Myocyte (in vitro differentiated cells): ENCODE measurements at regions not wholly inside any gene's neighbourhood (a gene's known extent, or its start where the extent isn't known, plus 50 kb on each side); places are given as distances from the start of the nearest gene placed in this dataset.

Experiments used
- DNase-seq: peaks from one replicate; pipeline ENCODE4 v3.0.0-alpha.2; 2012; ENCODE audit warnings: low read depth

DNA sequence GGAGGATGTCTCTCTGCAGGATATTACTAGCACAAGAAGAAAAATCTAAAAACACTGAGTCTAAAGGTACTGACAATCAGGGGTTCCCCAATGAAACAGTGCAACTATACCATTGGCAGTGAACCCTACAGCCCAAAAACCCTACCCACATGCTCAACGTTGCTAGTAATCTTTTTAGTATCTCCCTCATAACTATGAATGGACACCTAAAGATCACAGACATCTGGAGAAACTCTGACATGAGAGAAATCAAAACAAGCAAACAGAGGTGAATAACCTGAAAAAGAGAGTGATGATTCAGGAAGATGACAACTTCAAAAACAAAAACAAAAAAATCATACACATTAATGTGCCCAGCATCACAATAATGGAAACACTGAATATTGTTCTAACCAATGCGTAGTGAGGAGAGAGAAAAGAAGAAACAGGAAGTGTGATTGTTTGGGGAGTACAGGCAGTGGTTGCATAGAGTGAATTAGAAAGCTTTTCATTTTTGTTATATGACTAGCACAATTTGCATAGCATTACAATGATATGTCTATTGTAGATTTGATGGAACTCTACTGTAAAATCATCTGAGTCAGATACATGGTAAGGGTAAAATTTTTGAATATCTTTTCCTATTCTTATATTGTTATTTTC, 78.9 kb upstream of the FMR1 start:
- DNase-seq, result no peak

DNA sequence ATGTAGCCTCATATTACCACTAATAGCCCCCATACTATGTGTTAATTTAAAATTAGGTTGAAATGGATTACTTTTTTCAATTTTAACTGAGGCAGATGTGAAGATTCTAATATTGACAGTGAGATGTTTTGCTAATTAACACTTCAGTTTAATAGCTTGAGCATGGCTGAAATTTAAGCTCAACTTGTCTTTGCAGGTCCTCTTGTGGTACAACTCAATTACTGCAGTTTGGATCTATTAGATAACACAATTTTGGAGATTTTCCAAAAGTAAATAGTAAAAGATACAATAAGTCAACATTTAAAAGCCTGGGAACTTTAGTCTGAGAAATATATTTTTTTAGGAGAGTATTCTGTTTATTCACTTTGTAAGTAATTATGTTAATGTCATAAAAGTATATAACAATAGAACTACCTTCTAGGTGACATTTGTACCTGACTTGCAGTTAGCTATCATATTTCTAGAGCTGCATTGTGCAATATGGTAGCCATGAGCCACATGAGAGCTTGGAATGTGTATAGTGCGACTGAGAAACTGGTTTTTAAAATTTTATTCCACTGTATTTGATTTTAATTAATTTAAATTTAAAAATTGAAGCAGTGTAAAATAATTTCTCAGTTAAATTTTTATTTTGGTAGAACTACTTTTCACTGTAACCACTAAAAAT, 73.1 kb upstream of the FMR1 start:
- DNase-seq, result peak; percentile 5

DNA sequence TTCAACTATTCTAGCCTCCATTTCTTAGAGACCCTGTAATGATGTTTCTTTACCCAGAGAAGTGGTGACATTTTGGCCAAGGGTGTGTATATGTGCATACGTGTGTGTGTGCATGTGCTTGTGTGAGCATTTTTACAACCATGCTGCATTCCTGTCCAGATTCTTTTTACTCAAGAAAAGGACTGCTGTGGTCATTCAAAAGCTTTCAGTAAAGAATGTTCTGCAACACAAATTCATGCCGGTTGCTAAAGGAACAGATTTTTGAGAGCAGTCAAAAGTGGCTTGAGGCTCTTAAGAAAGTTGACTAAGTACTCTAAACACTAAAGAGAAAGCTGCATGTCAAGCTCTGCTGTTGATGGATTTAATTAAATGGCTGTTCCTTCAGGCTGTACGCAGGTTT, 65.0 kb upstream of the FMR1 start:
- no peak for DNase-seq

DNA sequence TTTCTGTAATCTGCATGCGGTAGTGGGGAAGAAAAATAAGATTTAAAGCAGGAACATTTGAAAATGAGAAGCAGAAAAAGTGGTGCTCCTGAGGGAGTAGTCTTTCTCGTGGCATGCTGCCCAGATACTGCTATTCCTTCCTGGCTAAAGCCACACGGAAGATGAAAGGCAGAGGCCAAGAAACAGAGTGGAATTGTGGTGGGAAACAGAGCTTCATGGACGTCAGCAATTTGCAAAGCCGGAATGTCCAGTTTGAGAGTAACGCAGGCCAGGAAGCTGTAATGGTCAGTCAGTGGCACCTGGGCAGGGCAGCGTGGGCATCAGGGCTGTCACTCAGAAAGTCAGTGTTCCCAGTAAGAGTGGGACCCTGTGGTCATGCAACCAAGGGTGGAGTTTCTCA, 63.7 kb upstream of the FMR1 start:
- DNase-seq, result peak; percentile 20

DNA sequence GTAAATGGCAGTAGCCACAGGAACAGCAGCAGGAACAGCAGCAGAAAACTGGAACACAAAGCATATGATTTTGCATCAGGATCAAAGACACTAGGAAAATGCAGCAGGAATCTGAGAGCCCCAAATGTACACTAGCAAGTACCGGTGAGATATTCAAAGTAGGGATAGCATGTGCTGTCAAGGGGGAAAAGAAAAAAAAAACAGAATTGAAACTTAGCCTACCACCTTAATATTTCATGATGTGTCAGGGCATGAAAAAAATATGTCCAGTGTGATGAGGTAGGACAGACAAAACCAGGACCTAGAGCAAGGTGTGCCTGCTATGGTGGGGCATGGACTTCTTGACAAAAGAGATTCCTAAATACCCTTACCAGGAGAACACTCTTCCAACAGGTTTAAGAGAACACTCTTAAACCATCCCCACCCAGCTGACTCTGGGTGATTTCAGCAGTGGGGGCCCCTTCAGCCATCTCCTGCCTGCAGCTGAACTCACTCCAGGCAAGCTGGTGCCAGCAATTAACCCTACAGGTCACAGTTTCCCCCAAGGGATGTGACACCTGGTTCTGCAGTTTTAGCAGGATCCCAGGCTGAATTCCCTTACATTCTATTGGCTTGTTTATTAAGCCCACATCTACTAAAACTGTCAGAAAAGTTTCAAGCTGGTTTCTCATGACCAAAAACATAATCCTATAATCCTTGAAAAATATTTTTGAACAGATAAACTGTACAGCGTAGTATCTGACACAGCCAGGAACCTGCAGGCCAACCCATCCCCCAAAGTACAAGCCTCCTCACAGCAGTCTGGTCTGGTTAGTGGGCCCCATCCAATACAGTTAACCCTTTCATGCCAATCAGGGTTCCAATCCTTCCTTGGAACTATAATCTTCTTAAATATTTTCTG, 62.9 kb upstream of the FMR1 start:
- DNase-seq, result no peak

DNA sequence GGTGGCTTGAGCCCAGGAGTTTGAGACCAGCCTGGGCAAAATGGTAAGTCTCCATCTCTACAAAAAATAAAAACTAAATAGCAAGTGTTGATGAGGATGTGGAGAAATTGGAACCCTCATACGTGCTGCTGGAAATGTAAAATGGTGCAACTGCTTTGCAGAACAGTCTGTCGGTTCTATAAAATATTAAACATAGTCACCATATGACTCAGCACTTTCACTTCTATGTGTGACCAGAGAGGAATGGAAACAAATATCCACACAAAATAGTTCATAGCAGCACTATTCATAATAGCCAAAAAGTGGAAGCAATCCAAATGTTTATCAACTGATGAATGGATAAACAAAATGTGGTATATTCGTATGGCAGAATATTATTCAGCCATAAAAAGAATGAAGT, 60.8 kb upstream of the FMR1 start:
- DNase-seq, result no peak

DNA sequence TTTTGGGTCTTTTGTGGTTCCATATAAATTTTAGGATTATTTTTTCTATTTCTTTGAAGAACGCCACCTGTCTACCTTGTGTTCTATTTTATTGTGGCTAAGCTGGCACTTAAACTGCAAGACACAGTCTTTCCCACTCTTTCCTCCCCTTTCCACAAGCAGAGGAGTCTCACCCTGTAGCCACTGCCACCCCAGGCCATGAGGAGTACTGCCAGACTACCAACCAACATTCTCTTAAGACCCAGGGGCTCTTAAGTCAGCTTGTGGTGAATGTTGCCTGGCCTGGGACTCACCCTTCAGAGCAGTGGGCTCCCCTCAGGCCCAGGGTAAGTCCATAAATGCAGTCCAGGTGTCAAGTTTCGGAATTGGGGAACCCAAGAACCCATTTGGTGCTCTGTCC, 58.0 kb upstream of the FMR1 start:
- no peak for DNase-seq

DNA sequence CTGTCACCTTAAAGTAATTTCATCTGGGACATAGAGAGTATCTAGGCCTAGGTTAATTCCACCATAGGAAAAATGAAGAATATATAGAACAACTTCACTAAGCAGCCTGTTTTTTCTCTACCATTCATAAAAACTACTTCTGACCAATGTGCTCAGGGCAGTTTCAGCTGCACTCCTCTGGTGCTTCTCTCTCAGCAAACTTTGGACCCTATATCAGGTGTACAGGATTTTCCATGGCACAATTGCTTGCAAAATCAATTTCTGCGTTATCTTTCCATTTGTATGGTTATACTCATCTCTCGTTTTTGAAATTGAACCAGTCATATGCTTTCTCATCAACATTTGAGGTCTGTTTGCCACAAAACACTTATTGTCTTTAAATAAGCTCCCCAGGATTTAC, 52.1 kb upstream of the FMR1 start:
- DNase-seq, result no peak
